K562 (cell line): ENCODE measurements at regions not wholly inside any gene's neighbourhood (a gene's known extent, or its start where the extent isn't known, plus 50 kb on each side); places are given as distances from the start of the nearest gene placed in this dataset.

Experiments used
- BCL6 ChIP-seq: fragments of 250-450 bp; sonication (Bioruptor Pico); IDR thresholded peaks from 2 replicates; pipeline ENCODE4 v1.4.0; 2020
- BCOR ChIP-seq: fragments of 450-650 bp; IDR thresholded peaks from 2 replicates; pipeline ENCODE4 v1.6.1; 2016
- EHMT2 ChIP-seq: fragments of 450-650 bp; IDR thresholded peaks from 2 replicates; pipeline ENCODE4 v1.6.1; 2018; ENCODE audit warnings: antibody characterized with exemption
- GABPB1 ChIP-seq: sonication (generic); formaldehyde crosslinking; IDR thresholded peaks from 2 replicates; pipeline ENCODE4 v1.8.0; 2022; ENCODE audit warnings: mild to moderate bottlenecking, missing genetic modification reagents
- HDAC6 ChIP-seq: IDR thresholded peaks from 2 replicates; pipeline ENCODE4 v1.6.1; 2012; ENCODE audit warnings: low read depth, mild to moderate bottlenecking, control low read depth, inconsistent platforms, low read length, moderate library complexity
- NR2C2 ChIP-seq, 2 experiments: fragments of 200-800 bp in 1 of 2; sonication (Bioruptor generic) in 1 of 2; sonication (generic) in 1 of 2; formaldehyde crosslinking in 1 of 2; IDR thresholded peaks; 2 replicates each; pipeline versions ENCODE4 v1.6.1 to v1.8.0; 2016 to 2022; ENCODE audit warnings: mild to moderate bottlenecking in 1 of 2, missing compliant biosample characterization in 1 of 2, missing genetic modification characterization in 1 of 2, missing genetic modification reagents in 1 of 2
- POLR2A ChIP-seq: fragments of 450-650 bp; conservative IDR thresholded peaks from 2 replicates; pipeline ENCODE4 v1.6.1; 2016
- RAD21 ChIP-seq, 2 experiments: fragments of 250-450 bp in 1 of 2; fragments of 450-650 bp in 1 of 2; sonication (Bioruptor Pico) in 1 of 2; formaldehyde crosslinking in 1 of 2; IDR thresholded peaks in 1 of 2; conservative IDR thresholded peaks in 1 of 2; 2 replicates each; pipeline versions ENCODE4 v1.4.0 to v1.8.0; 2020 to 2022; ENCODE audit warnings: mild to moderate bottlenecking in 2 of 2, moderate library complexity in 1 of 2
- TEAD4 ChIP-seq, 2 experiments: sonication (generic) in 1 of 2; formaldehyde crosslinking in 1 of 2; IDR thresholded peaks; 2 replicates each; pipeline versions ENCODE4 v1.6.1 to v1.8.0; 2012 to 2022; ENCODE audit warnings: borderline replicate concordance in 1 of 2, inconsistent platforms in 1 of 2, low read length in 1 of 2, mild to moderate bottlenecking in 1 of 2, missing genetic modification reagents in 1 of 2
- ZNF316 ChIP-seq: fragments of 450-650 bp; IDR thresholded peaks from 2 replicates; pipeline ENCODE4 v1.6.1; 2016
- TF ChIP-seq, protein P1 (sequence below): fragments of 450-650 bp; IDR thresholded peaks from 2 replicates; pipeline ENCODE4 v1.6.1; 2017; ENCODE audit warnings: antibody characterized with exemption, mild to moderate bottlenecking

DNA sequence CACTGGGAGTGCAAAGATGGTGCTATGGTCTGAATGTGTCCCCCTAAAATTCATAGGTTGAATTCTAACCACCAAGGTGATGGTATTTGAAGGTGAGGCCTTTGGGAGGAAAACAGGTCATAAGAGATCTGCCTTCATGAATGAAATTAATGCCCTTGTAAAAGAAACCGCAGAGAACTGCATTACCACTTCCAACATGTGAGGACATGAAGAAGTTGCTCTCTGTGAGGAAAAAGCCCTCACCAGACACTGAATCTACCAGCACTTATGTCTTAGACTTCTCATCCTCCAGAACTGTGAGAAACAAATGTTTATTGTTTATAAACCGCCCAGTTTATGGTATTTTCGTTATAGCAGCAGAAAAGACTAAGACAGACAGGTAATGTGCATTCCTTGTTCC is 224.7 kb upstream of the C1orf87 start:
- TF ChIP-seq BCOR (no peak), POLR2A (no peak), RAD21 (CRISPR knock-in tag; conservative IDR thresholded peaks at IDR 0.05 in 1 of 2, IDR thresholded peaks at IDR 0.05 in 1 of 2) (no peak), BCL6 (no peak), EHMT2 (no peak), ZNF316 (no peak), HDAC6 (no peak), NR2C2 (CRISPR knock-in tag; IDR thresholded peaks at IDR 0.05) (no peak), NR2C2 (tag; IDR thresholded peaks at IDR 0.05) (no peak), GABPB1 (CRISPR knock-in tag) (no peak), TEAD4 (IDR thresholded peaks at IDR 0.05; ENCODE audit: low read length) (no peak), TEAD4 (CRISPR knock-in tag; IDR thresholded peaks at IDR 0.05; ENCODE audit: borderline replicate concordance) (no peak)
- TF ChIP-seq, protein P1, sequence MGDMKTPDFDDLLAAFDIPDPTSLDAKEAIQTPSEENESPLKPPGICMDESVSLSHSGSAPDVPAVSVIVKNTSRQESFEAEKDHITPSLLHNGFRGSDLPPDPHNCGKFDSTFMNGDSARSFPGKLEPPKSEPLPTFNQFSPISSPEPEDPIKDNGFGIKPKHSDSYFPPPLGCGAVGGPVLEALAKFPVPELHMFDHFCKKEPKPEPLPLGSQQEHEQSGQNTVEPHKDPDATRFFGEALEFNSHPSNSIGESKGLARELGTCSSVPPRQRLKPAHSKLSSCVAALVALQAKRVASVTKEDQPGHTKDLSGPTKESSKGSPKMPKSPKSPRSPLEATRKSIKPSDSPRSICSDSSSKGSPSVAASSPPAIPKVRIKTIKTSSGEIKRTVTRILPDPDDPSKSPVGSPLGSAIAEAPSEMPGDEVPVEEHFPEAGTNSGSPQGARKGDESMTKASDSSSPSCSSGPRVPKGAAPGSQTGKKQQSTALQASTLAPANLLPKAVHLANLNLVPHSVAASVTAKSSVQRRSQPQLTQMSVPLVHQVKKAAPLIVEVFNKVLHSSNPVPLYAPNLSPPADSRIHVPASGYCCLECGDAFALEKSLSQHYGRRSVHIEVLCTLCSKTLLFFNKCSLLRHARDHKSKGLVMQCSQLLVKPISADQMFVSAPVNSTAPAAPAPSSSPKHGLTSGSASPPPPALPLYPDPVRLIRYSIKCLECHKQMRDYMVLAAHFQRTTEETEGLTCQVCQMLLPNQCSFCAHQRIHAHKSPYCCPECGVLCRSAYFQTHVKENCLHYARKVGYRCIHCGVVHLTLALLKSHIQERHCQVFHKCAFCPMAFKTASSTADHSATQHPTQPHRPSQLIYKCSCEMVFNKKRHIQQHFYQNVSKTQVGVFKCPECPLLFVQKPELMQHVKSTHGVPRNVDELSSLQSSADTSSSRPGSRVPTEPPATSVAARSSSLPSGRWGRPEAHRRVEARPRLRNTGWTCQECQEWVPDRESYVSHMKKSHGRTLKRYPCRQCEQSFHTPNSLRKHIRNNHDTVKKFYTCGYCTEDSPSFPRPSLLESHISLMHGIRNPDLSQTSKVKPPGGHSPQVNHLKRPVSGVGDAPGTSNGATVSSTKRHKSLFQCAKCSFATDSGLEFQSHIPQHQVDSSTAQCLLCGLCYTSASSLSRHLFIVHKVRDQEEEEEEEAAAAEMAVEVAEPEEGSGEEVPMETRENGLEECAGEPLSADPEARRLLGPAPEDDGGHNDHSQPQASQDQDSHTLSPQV = no peak
